ENCODE measurements at regions not wholly inside any gene's neighbourhood (a gene's known extent, or its start where the extent isn't known, plus 50 kb on each side); places are given as distances from the start of the nearest gene placed in this dataset.

- TF ChIP-seq ZNF462 (CRISPR knock-in tag; IDR thresholded peaks at IDR 0.05), result no peak
- no peak for TF ChIP-seq CTCF (conservative IDR thresholded peaks at IDR 0.05; ENCODE audit: low read depth in 2 of 2)
- no peak for TF ChIP-seq ZNF331 (CRISPR knock-in tag; IDR thresholded peaks at IDR 0.05; ENCODE audit: low read depth)
- no peak for TF ChIP-seq EZH2phosphoT487 (IDR thresholded peaks at IDR 0.05; ENCODE audit: unreplicated experiment)
- TF ChIP-seq REST (IDR thresholded peaks at IDR 0.05; ENCODE audit: unreplicated experiment), result no peak
- no peak for TF ChIP-seq ETS1 (IDR thresholded peaks at IDR 0.05)
- TF ChIP-seq JUNB (IDR thresholded peaks at IDR 0.05; ENCODE audit: unreplicated experiment), result no peak
- no peak for TF ChIP-seq EZH2 (IDR thresholded peaks at IDR 0.05; ENCODE audit: low read depth, unreplicated experiment)
- TF ChIP-seq ZNF114 (CRISPR knock-in tag; IDR thresholded peaks at IDR 0.05), result no peak
- no peak for TF ChIP-seq CREB1 (CRISPR knock-in tag; IDR thresholded peaks at IDR 0.05; ENCODE audit: low read depth)
These were observed 1166.6 kb downstream of the BRD1 start (continued) for GRCh38 chr22:48660790-48661740.

Data from GM23338 (cell line).